Stimulated activated CD8-positive, alpha-beta memory T cell treated with anti-CD3 and anti-CD28 coated beads, Interleukin-15, amount 100 ng/mL, for 4 hours (primary cell): ENCODE measurements at regions not wholly inside any gene's neighbourhood (a gene's known extent, or its start where the extent isn't known, plus 50 kb on each side); places are given as distances from the start of the nearest gene placed in this dataset.

ENCODE experiments used
- DNase-seq, 2 donors: peaks; one replicate each; pipeline ENCODE4 v3.0.0-alpha.2; 2020; ENCODE audit warnings: low read depth in 2 of 2

DNA sequence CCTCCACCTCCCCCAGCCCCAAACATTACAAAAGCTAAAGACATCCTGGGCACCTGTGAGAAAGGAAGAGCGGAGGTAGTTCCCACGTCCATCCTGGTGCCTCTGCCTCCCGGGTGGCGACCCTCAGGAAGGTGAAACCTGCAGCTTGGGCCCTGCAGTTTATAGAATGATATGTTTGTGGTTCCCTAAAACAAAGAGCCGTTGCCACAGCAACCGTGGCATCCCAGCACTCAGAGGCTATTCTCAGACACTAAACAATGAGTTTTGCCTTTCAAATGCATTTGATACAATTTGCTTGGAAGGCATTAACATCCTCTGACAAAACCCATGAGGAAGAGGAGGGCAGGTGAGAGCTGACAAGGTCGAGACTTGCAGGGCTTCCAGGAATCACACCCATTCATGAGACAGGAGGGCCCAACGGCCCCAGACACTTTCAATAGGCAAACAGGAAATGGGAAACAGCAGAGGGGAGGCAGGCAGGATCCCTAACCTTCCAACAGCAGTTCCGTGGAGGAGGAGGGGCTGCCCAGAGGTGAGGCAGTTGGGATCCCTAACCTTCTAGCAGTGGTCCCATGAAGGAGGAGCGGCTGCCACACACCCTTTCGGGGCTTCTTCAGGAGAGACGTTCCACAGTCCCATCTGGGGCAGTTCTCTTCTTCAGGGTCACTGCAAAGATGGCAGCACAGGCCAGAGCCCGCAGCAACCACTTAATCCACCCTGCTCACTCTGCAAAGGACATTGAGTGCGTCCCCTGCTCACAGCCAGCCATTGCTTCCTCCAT lies 379.2 kb downstream of the SHANK2 start:
- no peak for DNase-seq

DNA sequence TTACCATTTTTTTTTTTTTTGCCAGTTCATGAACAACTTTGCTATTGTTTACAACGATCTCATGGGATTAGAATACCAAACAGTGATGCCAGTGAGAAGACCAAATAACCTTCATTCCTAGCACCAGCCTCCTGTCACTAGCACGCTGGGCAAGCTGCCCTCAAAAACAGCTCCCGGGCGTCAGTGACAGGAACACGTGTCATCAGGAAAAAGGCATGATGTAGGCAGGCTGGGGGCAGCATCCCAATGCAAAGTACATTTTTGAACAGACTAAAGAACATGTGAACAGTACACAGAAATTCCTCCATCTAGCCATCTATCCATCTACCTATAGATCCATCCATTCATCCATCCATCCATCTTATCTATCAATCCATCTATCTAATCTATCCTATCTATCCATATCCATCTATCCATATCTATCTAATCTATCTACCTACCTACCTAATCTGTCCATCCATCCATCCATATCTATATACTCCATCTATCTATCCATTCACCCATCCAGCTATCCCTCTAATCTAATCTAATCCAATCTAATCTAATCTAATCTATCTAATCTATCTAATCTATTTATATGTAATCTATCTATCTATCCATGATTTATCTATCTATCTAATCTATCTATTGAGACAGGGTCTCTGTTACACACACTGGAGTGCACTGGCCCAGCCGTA lies 378.5 kb downstream of the SHANK2 start:
- DNase-seq = no peak

DNA sequence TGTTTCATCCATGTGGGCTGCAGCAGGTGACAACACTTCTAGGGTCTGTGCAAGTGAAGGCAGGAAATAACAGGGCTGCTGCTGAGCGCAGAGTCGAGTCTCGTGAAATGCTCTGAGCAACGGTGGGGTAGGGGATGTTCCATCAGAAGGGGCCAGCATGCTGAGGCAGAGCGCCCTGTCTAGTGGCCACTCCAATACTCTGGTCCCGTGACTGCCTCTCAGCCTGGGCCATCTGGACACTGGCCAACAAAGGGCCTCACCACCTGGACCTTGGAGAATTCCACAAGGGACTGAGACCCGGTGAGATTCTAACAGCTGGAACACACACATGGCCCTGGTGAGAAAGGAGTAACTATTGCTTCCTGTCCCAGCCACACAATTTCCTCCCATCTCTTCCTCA lies 375.7 kb downstream of the SHANK2 start:
- DNase-seq = no peak

DNA sequence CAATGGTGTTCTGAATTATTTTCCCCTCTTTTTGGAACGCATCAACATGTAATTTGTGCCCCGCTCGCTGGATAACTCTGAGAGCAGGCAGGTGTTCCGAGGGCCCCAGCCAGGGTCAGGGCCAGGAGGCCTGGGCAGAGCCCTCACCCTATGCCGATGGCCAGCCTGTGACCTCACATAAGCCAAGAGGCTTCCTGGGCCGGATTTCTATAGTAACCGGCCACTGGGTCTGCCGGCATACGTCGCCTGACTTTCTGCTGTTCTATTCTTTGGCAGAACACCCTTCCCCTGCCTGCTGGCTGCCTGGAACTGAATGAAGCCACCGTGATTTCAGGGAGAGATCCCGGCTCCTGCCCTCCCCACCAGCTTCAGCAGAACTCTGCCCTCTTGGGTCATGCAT lies 375.2 kb downstream of the SHANK2 start:
- no peak for DNase-seq

DNA sequence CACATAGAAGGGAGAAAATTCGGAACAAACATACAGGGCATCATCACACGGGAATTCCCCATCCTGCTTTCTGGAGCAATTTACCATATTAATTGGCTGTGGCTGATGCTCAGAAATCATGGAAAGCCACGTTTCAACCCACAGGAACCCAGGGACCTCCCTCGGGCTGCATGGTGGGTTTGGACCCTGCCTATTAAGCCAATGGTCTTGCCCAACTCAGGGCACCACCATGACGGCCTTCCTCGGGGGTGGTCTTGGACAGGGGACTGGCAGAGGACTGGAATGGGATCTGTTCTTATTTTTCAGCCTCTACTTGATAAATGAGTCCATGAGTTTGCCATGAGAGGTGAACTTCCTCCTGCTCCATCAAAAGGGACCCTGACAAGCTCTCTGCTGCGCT lies 374.0 kb downstream of the SHANK2 start:
- DNase-seq = no peak

DNA sequence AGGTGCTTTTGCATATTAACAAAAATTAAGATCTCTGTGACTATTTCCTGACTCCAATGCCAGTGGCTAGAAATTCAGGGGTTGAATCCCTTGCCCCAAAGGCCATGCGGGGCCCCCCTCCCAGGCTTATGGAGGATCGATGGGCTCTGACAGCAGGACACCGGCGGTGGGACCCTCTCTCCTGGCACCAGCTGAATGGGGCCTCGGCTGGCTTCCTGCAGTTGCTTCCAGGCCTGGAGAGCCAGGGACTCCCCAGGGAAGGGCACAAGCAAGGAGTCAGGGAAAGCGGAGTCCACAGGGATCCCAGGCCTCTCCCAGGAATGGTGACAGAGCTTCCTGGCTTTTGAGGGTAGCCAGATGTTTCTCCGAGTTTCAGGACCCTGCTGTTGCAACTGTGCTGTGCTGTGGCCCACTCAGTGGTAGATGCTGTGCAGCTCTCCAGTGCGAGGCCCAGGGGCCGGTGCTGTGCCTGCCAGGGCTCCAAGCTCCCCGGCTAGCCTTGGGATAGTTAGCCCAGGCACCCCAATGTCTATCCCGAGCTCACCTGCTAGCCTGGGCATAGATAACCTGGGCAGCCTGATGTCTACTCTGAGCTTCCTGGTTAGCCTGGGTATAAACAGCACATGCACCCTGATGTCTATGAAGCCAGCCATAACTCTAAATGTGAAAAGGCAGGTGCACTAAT lies 372.6 kb downstream of the SHANK2 start:
- DNase-seq = no peak

DNA sequence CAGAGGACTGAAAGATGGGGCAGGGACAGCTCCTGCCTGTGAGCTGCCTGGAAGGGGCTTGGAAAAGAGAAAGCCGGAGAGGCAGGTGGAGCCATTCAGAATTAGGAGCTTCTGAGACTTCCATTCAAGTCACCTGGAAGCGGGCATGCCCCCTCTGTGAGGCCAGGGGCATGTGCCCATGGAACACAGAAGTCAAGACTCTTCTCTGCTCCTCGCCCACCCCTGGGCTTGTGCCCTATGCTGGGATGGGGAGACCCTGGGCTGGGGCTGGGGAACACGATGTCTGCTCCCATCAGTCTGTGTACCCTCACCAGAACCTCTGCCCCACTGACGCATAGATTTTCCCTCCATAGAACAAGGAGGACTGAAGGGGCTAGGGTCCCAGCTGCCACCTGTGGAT lies 372.0 kb downstream of the SHANK2 start:
- DNase-seq = no peak

DNA sequence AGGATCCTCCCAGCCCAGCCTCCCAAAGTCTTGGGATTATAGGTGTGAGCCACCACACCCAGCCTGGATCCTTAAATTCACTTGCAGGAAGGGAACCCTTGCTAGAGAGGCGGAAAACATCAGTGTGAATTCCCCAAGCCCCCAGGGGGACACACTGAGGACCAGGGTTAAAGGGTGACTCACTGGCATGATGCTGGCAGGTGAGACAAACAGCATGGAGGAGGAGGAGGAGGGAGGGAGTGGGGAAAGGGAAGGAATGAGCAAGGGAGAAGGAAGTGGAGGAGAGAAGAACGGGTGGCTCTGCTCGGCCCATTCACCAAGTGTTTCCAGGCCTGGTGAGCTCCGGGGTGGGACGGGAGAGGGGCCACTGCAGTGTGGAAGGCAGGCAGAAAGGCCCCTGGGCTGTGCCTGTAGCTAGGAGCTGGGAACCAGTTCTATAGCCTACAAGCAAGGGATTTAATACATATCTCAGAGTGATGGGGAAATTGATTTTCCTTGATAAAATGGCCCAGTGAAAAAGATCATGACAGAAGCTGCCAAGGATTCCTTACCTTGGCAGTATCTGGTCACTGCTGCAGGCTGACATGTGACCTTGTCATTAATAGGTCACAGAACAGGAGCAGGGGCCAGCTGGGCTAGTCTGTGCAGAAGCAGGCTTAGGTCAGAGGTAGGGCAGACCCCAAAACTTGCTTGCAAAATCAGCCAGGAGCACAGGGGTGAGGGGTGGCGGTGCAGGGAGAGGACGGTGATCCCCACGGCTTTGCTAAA lies 370.2 kb downstream of the SHANK2 start:
- DNase-seq = no peak

DNA sequence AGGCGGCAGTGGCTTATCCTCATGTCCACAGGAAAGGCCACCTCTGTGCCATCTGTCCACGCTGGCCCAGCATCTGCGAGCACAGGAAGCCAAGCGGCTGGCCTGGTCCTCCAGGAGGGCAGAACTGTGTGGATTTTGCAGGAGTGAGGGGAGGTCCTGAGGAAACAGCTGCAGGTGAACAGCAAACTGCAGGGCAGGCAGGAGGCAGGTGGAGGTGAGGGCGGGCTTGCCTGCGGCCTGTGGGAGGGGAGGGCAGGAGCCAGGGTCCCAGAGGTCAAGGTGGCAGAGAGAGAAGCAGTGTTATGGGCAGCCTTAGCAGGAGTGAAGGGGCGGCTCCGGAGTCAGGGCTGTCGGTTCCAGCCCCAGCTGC lies 369.7 kb downstream of the SHANK2 start:
- no peak for DNase-seq

DNA sequence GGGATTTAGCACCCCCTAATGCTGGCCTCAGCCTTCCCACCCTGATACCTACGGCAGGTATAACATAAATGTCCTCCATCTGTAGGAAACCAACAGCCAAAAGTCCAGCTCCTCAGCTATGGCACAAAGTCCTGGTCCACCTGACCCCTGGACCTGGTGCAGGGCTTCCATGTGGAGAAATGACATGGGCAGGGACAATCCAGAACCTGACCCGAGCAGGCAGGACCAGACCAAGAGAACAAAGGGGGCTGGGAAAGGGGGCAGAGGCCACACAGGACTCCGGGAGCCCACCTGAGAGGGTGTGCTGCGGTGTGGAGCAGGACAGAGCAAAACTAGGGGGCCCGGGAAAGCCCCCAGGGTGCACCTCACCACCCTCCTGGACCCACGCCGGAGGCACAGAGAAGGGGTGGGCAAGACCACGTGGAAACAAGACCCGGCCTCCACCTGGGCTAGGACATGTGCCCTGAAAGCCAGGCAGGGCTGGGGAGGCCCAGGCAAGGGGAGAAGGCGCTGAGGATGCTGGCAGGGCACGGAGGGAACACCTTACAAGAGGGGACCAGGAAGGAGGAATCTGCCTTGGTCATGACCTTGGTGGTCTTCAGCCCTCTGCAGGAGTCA lies 368.9 kb downstream of the SHANK2 start:
- no peak for DNase-seq

DNA sequence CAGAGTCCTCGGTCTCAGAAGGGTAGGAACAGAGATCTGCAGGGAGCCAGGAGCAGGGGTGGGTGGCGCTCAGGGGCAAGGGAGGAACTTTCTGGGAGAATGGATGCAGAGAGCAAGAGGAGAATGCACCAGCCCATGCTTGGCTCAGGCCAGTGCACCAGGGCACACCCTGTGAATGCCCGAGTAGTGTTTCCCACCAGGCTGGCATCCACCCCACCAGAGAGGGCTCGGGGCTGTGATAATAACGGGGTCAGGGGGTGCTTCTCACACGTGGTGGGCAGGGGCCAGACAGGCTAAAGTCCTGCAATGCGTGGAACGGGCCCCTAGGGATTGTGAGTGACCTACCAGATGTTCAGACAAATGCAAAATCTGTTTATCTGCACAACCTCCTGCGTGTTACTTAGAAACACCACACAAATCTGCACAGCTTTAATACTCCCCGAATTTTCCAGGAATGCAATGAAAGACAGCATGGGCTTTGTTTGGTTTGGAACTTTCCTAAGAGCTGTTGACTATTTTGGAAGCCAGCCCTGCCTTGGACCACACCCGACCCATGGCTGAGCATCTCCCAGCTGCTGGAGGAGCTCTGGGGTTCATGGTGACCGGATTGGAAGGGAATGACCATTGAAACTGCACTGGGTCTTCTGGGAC lies 368.3 kb downstream of the SHANK2 start:
- DNase-seq = no peak

DNA sequence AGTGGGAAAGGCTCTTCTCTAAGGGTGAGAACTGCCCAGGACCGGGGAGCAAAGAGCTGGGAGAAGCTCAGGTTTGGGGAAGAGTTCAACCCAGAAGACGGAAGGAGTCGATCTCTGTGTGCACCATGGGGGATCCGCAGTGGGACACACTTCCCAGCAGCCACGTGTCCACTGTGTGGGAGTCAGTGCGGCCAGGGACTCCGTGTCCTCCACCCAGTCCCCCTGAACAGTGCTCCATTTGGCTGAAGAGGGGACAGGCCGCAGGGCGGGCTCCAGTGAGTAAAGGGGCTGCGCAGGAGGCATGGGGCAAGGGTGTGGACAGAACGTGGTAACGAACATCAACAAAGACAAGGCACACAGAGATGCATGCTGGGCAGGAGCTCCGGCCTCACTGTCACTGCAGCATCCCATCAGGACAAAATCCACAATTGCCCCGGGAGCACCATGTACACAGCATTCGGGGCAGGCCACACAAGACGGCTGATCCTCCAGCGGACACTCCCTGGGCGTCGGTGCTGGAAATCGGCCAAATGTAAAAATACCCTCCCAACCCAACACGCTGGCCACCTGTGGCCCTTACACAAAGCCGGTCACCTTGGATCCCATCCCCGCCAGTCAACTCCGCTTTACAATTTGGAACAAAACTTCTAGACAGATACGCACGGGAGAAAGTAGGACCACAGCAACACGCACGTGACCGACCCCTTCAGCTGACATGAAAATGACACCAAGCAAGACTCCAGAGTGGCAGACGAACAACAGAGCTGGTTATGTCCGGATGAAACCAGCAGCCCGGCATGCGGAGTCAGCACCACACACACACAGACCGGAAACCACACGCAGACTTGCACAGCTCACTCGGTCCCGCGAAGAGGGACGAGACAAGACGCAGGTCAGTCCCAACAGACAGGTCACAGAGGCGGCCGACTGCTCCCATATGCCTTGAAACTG lies 366.8 kb downstream of the SHANK2 start:
- no peak for DNase-seq

DNA sequence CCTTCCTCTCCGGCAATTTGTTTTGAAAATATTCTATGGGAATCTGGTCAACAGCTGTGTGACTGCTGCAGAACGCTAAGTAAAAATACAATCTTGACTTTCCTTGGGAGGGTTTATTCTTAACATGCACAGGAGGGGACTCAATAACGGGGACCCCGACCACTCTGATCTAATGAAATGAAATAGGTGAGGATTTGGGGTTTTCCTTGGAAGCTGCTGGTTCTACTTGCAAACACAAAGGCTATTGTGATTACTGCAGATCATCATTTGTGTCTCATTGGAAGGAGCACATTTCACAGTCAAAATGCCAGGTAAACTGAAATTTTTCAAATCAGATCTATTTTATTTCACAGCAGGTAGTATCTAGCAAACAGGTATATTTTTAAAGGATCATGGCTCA lies 366.1 kb downstream of the SHANK2 start:
- no peak for DNase-seq

DNA sequence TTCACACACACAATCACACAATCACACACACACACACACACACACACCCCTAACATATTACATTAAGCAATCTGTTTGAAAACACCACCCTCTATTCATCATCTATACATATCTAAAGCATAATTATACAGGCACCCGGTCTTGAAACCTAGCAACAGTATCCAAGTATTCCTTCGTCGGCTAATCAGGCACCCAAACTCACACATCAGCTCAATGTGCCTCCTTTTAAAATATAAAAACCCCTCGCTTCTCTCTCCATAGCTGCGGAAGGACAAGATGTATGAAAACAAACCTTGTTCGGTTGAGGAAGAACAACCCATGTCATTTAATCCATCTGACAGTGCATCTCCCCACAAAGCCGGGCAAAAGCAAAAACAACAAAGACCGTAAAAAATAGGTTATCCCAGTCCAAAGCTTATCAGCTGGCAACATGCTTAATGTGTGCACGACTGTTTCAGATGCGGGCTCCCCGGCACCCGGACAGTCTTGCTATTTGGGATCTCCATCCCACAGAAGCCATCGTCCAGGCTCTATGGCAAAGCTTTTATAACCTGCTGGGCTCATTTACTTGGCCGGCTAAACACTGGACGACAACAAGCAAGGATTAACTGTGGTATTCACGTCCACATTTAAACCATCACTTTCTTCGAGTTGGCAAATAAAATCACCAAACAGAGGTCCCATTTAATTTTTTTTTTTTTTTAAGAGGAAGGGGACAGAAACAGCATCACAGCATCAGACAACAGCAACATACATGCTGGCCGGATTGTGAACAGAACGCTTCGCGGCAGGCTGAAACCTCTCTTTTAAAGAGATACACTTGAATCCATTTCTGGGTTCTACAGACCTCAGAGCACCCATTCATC lies 365.5 kb downstream of the SHANK2 start:
- DNase-seq = no peak

DNA sequence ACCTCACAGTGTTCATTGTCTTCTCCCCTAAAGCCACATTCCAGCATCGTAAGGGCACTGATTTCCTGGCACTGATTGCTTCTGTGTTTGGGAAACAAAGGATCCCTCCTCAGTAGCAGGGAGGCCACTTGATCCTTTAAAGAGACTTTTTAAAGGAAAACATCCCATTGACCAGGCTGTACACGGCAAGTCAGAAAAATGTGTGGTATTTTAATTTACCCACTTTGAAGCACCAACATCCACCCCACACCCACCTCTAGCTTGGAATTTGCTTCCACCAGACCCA lies 364.9 kb downstream of the SHANK2 start:
- no peak for DNase-seq

DNA sequence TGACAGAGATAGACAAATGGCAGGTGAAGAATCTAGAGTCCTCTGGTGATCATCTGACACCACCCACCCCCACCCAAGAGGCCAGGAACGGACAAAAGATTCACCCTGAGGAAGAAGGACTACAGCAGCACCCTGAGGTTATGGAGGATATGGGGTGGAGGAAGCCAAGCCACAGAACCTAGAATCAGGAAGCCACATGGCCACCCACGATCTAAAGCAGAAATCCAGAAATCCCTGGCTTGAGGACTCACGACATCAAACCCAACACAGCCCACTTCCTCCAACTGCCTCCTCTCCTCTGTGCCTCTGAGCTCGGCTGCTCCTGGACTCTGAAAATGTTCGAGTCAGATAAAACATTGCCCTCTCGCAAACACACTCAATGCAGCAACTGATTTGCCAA lies 364.3 kb downstream of the SHANK2 start:
- no peak for DNase-seq

DNA sequence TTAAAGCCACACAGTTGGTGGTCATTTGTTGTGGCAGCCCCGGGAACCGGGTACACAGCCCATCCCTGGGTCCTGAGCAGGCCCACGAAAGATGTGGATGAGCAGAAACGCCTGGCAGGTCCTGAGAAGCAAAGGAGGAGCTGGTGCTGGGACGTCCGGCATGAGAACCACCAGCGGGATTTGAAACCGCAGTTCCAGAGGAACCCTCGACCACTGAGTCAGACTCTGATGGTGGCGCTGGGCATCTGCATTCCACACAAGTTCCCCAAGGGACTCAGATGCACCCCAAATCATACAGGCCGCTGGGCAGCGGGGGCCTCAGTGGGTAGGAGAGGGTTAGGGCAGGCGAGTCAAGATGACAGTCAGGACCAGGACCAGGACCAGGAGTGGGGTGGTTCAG lies 363.0 kb downstream of the SHANK2 start:
- DNase-seq = no peak

DNA sequence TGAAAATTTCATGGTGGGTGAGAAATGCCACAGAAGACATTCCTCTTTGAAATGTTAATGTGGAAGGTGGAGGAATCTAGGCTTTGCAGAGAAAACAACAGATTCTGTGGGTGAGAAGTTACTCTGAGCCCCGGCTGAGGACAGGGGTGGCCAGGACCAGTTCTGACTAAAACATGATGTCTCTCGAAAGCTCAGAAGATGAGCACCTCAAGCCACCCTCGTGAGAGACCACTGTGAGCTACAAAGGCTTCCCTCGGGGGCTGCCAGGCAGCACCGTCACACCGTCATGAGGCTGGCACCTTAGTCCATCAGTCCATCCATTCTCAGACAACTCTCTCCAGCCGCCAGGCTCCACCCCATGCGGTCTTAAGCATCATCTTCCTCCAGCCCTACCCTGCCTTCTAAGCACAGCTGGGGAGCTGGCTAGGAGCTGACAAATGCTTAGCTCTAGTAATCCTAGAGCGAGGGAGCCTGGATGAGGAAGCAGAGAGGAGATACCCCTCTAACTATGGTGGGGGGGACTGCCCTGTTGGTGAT lies 360.5 kb downstream of the SHANK2 start:
- no peak for DNase-seq

DNA sequence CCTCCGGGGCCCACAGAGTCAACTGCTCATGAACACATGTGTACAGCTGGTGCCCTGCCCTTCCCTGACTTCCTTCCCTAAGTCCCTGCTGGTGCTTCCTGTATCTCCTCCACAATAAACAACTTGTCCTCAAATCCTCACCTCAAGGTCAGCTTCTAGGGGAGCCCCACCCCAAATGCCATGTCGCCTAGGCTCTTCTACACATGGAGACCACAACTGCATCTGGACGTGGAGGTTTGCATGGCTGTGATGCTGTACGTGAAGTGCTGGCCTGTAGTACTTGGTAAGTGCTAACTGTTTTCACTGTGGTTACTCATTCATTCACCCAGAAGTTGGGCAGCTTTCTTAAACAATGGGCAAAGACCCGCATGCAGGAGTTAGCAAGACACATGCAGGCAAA lies 359.5 kb downstream of the SHANK2 start:
- DNase-seq = no peak
